HCT116 (cell line): ENCODE measurements at regions not wholly inside any gene's neighbourhood (a gene's known extent, or its start where the extent isn't known, plus 50 kb on each side); places are given as distances from the start of the nearest gene placed in this dataset.

Experiments
- ATAC-seq: fragments of 200-7000 bp; cut with Tn5 transposase; 2 replicates; pipeline ENCODE4 v1.9.1; 2020; ENCODE audit warnings: mild to moderate bottlenecking, moderate library complexity
- BruUV-seq: library from RNA; stranded (reverse); fragments of 400-500 nt; replicated peaks from 2 replicates; lab custom pipeline; 2021; lab: Mats Ljungman, UMichigan
- CTCF ChIA-PET: fragments of 300-600 bp; sonication (Branson Sonifier 250); formaldehyde crosslinking; loops from one replicate; lab custom pipeline; 2021; ENCODE audit warnings: antibody characterized with exemption; lab: Charles Lee
- POLR2A ChIA-PET: fragments of 300-600, 350-600 bp; sonication (Branson Sonifier 250); formaldehyde crosslinking; loops from one replicate; lab custom pipeline; 2021; ENCODE audit warnings: antibody characterized with exemption; lab: Charles Lee
- RAD21 ChIA-PET, 2 experiments: fragments of 300-600 bp; sonication (Branson Sonifier 250); formaldehyde crosslinking; loops; one replicate each; lab custom pipeline; 2023; ENCODE audit warnings: low total read pairs in 2 of 2; ENCODE audit not compliant: uncharacterized antibody in 2 of 2, unreplicated experiment in 2 of 2, low non-redundant PET in 1 of 2; lab: Charles Lee
- DNase-seq: peaks from one replicate; pipeline ENCODE4 v3.0.0-alpha.2; 2010; ENCODE audit warnings: low read depth, low spot score
- H2AFZ ChIP-seq: fragments of 200-600 bp; shearing (Covaris generic), sonication (generic); 2 replicates; pipeline ENCODE4 v1.6.1; 2017; ENCODE audit warnings: low read depth, mixed run types, mixed read lengths, antibody characterized with exemption, low read length; ENCODE audit not compliant: poor library complexity, severe bottlenecking
- H3K27ac ChIP-seq: 2 replicates; pipeline ENCODE4 v1.5.1; 2012; ENCODE audit warnings: low read depth, low read length
- H3K27me3 ChIP-seq: fragments of 200-600 bp; sonication (generic); 2 replicates; pipeline ENCODE4 v1.6.1; 2016; ENCODE audit warnings: mixed run types, low read length, mixed read lengths; ENCODE audit not compliant: insufficient read depth
- H3K36me3 ChIP-seq, 2 experiments: fragments of 200-500 bp in 1 of 2; fragments of 200-600 bp in 1 of 2; sonication (Bioruptor generic) in 1 of 2; sonication (generic) in 1 of 2; 2 replicates each; pipeline versions ENCODE4 v1.5.1 to v1.6.1; 2014 to 2016; ENCODE audit warnings: low read length in 2 of 2, inconsistent platforms in 1 of 2, mixed read lengths in 1 of 2, mixed run types in 1 of 2; ENCODE audit not compliant: insufficient read depth in 2 of 2, control insufficient read depth in 1 of 2
- H3K4me1 ChIP-seq, 2 experiments: fragments of 200-600 bp in 1 of 2; sonication (generic) in 1 of 2; 2 replicates each; pipeline versions ENCODE4 v1.5.1 to v1.6.1; 2012 to 2017; ENCODE audit warnings: low read length in 2 of 2, inconsistent platforms in 1 of 2, mild to moderate bottlenecking in 1 of 2, mixed read lengths in 1 of 2, mixed run types in 1 of 2, moderate library complexity in 1 of 2; ENCODE audit not compliant: insufficient read depth in 2 of 2, control insufficient read depth in 1 of 2
- H3K4me2 ChIP-seq: fragments of 200-600 bp; sonication (generic); 2 replicates; pipeline ENCODE4 v1.6.1; 2017; ENCODE audit warnings: mixed run types, low read length, mixed read lengths
- H3K4me3 ChIP-seq, 2 experiments: fragments of 200-600 bp in 1 of 2; sonication (generic) in 1 of 2; replicated peaks in 1 of 2; 2 replicates each; pipeline ENCODE4 v1.5.1; 2011 to 2016; ENCODE audit warnings: low read length in 2 of 2, control low read depth in 1 of 2, low read depth in 1 of 2, mild to moderate bottlenecking in 1 of 2, mixed read lengths in 1 of 2, mixed run types in 1 of 2
- H3K79me2 ChIP-seq: fragments of 200-600 bp; sonication (generic); 2 replicates; pipeline ENCODE4 v1.6.1; 2017; ENCODE audit warnings: mild to moderate bottlenecking, mixed run types, low read length, moderate library complexity, mixed read lengths; ENCODE audit not compliant: insufficient read depth
- H3K9ac ChIP-seq: fragments of 200-600 bp; sonication (generic); 2 replicates; pipeline ENCODE4 v1.6.1; 2016; ENCODE audit warnings: low read length, mixed read lengths
- H3K9me2 ChIP-seq: fragments of 200-600 bp; sonication (generic), shearing (Covaris generic); 2 replicates; pipeline ENCODE4 v1.6.1; 2017; ENCODE audit warnings: mixed run types, mild to moderate bottlenecking, moderate library complexity; ENCODE audit not compliant: insufficient read depth
- H3K9me3 ChIP-seq, 2 experiments: fragments of 200-500 bp in 1 of 2; fragments of 200-600 bp in 1 of 2; sonication (Bioruptor generic) in 1 of 2; sonication (generic) in 1 of 2; 2 replicates each; pipeline ENCODE4 v1.6.1; 2014 to 2017; ENCODE audit warnings: low read length in 2 of 2, mixed read lengths in 2 of 2, inconsistent platforms in 1 of 2, low read depth in 1 of 2, mild to moderate bottlenecking in 1 of 2, mixed run types in 1 of 2, moderate library complexity in 1 of 2; ENCODE audit not compliant: control insufficient read depth in 1 of 2, insufficient read depth in 1 of 2
- H4K20me1 ChIP-seq: fragments of 200-600 bp; sonication (generic), shearing (Covaris generic); 2 replicates; pipeline ENCODE4 v1.6.1; 2017; ENCODE audit warnings: mixed run types, mild to moderate bottlenecking, moderate library complexity; ENCODE audit not compliant: insufficient read depth
- ATF3 ChIP-seq: IDR thresholded peaks from 2 replicates; pipeline ENCODE4 v1.6.1; 2012
- CBX3 ChIP-seq: IDR thresholded peaks from 2 replicates; pipeline ENCODE4 v1.6.1; 2012; ENCODE audit warnings: low read depth
- CEBPB ChIP-seq: IDR thresholded peaks from 2 replicates; pipeline ENCODE4 v1.6.1; 2012; ENCODE audit warnings: low read depth
- CTCF ChIP-seq, 3 experiments: fragments of 200-600 bp in 1 of 3; sonication (generic) in 1 of 3; IDR thresholded peaks in 2 of 3; conservative IDR thresholded peaks in 1 of 3; 2 replicates each; pipeline ENCODE4 v1.5.1; 2012 to 2017; ENCODE audit warnings: low read depth in 2 of 3, low read length in 2 of 3, antibody characterized with exemption in 1 of 3, borderline replicate concordance in 1 of 3, control low read depth in 1 of 3, mild to moderate bottlenecking in 1 of 3, mixed read lengths in 1 of 3, mixed run types in 1 of 3, moderate library complexity in 1 of 3; ENCODE audit not compliant: insufficient read depth in 1 of 3
- EGR1 ChIP-seq: IDR thresholded peaks from 2 replicates; pipeline ENCODE4 v1.6.1; 2012; ENCODE audit warnings: low read depth
- ELF1 ChIP-seq: IDR thresholded peaks from 2 replicates; pipeline ENCODE4 v1.6.1; 2012; ENCODE audit warnings: low read depth, borderline replicate concordance
- EZH2 ChIP-seq: fragments of 200-600 bp; sonication (generic); IDR thresholded peaks from 2 replicates; pipeline ENCODE4 v1.6.1; 2017; ENCODE audit warnings: antibody characterized with exemption, mixed run types
- JUND ChIP-seq: IDR thresholded peaks from 2 replicates; pipeline ENCODE4 v1.6.1; 2012
- MAX ChIP-seq: IDR thresholded peaks from 2 replicates; pipeline ENCODE4 v1.6.1; 2012
- POLR2A ChIP-seq: IDR thresholded peaks from 2 replicates; pipeline ENCODE4 v1.7.0; 2011; ENCODE audit warnings: borderline replicate concordance; ENCODE audit not compliant: insufficient read depth, insufficient read length; ENCODE audit errors: extremely low read depth
- REST ChIP-seq: IDR thresholded peaks from 2 replicates; pipeline ENCODE4 v1.6.1; 2012; ENCODE audit warnings: low read depth
- SIN3A ChIP-seq: IDR thresholded peaks from 2 replicates; pipeline ENCODE4 v1.6.1; 2012; ENCODE audit warnings: low read depth
- SP1 ChIP-seq: IDR thresholded peaks from 2 replicates; pipeline ENCODE4 v1.6.1; 2012; ENCODE audit warnings: low read depth
- TCF7L2 ChIP-seq: IDR thresholded peaks from 2 replicates; pipeline ENCODE4 v1.7.0; 2011; ENCODE audit warnings: borderline replicate concordance, inconsistent platforms; ENCODE audit not compliant: insufficient read depth, insufficient read length; ENCODE audit errors: extremely low read depth
- YY1 ChIP-seq: IDR thresholded peaks from 2 replicates; pipeline ENCODE4 v1.6.1; 2011; ENCODE audit warnings: low read length, low read depth, moderate library complexity, mild to moderate bottlenecking; ENCODE audit not compliant: insufficient replicate concordance; ENCODE audit errors: extremely low read depth
- ZBTB33 ChIP-seq: IDR thresholded peaks from 2 replicates; pipeline ENCODE4 v1.6.1; 2011; ENCODE audit warnings: mild to moderate bottlenecking, low read length, moderate library complexity; ENCODE audit not compliant: insufficient replicate concordance; ENCODE audit errors: extremely low read depth
- ZFX ChIP-seq: fragments of 450-650 bp; IDR thresholded peaks from 2 replicates; pipeline ENCODE4 v1.6.1; 2017
- ZNF274 ChIP-seq: fragments of 200-500 bp; sonication (Bioruptor generic); IDR thresholded peaks from 2 replicates; pipeline ENCODE4 v1.6.1; 2014; ENCODE audit warnings: mild to moderate bottlenecking, low read depth, low read length, inconsistent platforms
- intact Hi-C: fragments of 100-400 bp; cut with micrococcal nuclease; formaldehyde crosslinking; loops from 2 replicates; pipeline ENCODE4 v1.10.0; 2022

- Histone ChIP-seq H4K20me1 (no peaks in the 10 kb centered on the region), H3K4me2 (no peak overlapping the region), H2AFZ (no peak overlapping the region), H3K27me3 (no peaks in the 10 kb centered on the region), H3K9me3 (no peaks in the 10 kb centered on the region), H3K27ac (no peak overlapping the region), H3K79me2 (no peaks in the 10 kb centered on the region), H3K9ac (no peak overlapping the region), H3K9me2 (no peaks in the 10 kb centered on the region; the same call in 1 of the 2 replicates), H3K4me3 (no peak overlapping the region), H3K4me1 (no peaks in the 10 kb centered on the region), H3K36me3 (no peaks in the 10 kb centered on the region)
- intact Hi-C loops = no loop called here
- ChIA-PET RAD21 (no interaction called here), CTCF (no interaction called here), POLR2A (no interaction called here)
- no peak for DNase-seq
- TF ChIP-seq ZBTB33 (no peak), REST (no peak), EZH2 (no peak), ELF1 (no peak), POLR2A (no peak), TCF7L2 (no peak), CTCF (IDR thresholded peaks at IDR 0.05 in 2 of 3, conservative IDR thresholded peaks at IDR 0.05 in 1 of 3; ENCODE audit: borderline replicate concordance in 1 of 3, insufficient read depth in 1 of 3, low read depth in 2 of 3, low read length in 2 of 3) (no peak), CBX3 (no peak), SP1 (no peak), YY1 (no peak), ZNF274 (no peak), SIN3A (no peak), CEBPB (no peak), JUND (no peak), MAX (no peak), ZFX (no peak), EGR1 (no peak), ATF3 (no peak)
- ATAC-seq = no peak
- BruUV-seq = no TSS peak
These were observed 82.3 kb upstream of the EDNRA start for GRCh38 chr4:147398556-147398955.
